ENCODE measurements at regions not wholly inside any gene's neighbourhood (a gene's known extent, or its start where the extent isn't known, plus 50 kb on each side); places are given as distances from the start of the nearest gene placed in this dataset.
"Not testable (repeated sequence)": the region's sequence is repeated elsewhere in the genome, so short reads cannot be mapped to it uniquely, and the experiment has no call there.

DNA sequence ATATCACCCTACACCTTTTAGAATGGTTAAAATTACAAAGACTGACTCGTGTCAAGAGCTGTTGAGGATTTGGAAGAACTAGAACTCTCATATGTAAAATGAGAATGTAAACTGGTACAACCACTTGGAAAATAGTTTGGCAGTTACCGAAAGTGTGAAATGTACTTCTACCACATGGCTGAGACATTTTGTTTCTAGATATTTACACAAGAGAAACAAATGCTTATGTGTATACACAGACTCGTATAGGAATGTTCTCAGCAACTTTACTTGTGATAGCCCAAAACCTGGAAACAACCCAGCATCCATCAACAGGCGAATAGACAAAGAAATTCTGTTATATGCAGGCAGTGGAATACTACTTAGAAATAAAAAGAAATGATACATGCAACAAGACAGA is 103.0 kb downstream of the BRMS1L start:
- TF ChIP-seq YY1 (IDR thresholded peaks at IDR 0.05; ENCODE audit: insufficient read depth, insufficient read length) = no peak
- no peak for TF ChIP-seq ZNF274 (IDR thresholded peaks at IDR 0.05; ENCODE audit: low read depth, low read length)
- no peak for TF ChIP-seq SUZ12 (IDR thresholded peaks at IDR 0.05; ENCODE audit: extremely low read depth, insufficient read depth, insufficient read length)

DNA sequence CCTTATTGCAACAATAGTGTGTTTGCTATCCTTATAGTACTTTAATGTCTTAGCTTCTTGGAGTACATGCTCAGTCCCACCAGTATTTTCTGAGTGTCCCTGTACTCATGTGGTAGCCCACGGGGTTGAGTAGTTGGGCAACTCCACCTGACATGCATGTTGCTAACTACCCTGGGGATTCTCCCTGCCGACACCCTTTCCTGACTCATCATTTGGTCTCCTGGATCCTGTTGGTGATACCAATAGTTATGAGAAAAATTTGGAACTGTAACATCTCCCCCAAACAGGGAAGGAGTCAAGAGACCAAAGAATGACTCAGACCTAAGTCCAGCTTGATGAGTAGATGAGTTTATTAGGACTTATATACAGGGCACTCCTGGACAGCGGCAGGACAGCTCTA is 101.6 kb downstream of the BRMS1L start:
- Histone ChIP-seq H3K9ac (ENCODE audit: insufficient read length, low read depth) (no peak overlapping the region), H3K9me3 (ENCODE audit: insufficient read depth, low read length) (no peaks in the 10 kb centered on the region), H3K4me3 (ENCODE audit: insufficient read length, low read depth) (no peak overlapping the region), H3K36me3 (ENCODE audit: insufficient read depth, insufficient read length, low read length) (no peaks in the 10 kb centered on the region), H3K4me1 (ENCODE audit: insufficient read depth, insufficient read length) (no peaks in the 10 kb centered on the region), H3K27me3 (ENCODE audit: insufficient read depth, insufficient read length) (no peaks in the 10 kb centered on the region)
- no peak for DNase-seq (ENCODE audit: low read depth, low spot score)
- TF ChIP-seq SUZ12 (IDR thresholded peaks at IDR 0.05; ENCODE audit: extremely low read depth, insufficient read depth, insufficient read length) (no peak), ZNF274 (IDR thresholded peaks at IDR 0.05; ENCODE audit: low read depth, low read length) (no peak), YY1 (IDR thresholded peaks at IDR 0.05; ENCODE audit: insufficient read depth, insufficient read length) (no peak)

More for the DNA sequence above, 103.0 kb downstream of the BRMS1L start:
- DNase-seq (ENCODE audit: low read depth, low spot score) = no peak
- Histone ChIP-seq H3K9me3 (ENCODE audit: insufficient read depth, low read length) (no peaks in the 10 kb centered on the region), H3K4me1 (ENCODE audit: insufficient read depth, insufficient read length) (no peaks in the 10 kb centered on the region), H3K27me3 (ENCODE audit: insufficient read depth, insufficient read length) (no peaks in the 10 kb centered on the region), H3K4me3 (ENCODE audit: insufficient read length, low read depth) (no peak overlapping the region), H3K36me3 (ENCODE audit: insufficient read depth, insufficient read length, low read length) (no peaks in the 10 kb centered on the region), H3K9ac (ENCODE audit: insufficient read length, low read depth) (no peak overlapping the region)

DNA sequence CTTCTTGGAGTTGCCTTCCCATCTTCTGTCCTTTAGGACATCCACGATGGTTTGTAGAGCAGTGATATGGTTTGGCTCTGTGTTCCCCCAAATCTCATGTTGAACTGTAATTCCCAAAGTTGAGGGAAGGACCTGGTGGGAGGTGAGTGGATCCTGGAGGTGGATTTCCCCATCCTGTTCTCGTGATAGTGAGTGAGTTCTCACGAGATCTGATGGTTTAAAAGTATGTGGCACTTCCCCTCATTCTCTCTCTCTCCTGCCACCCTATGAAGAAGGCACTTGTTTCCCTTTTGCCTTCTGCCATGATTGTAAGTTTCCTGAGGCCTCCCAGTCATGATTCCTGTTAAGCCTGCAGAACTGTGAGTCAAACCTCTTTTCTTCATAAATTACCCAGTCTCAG is 99.2 kb downstream of the BRMS1L start:
- no peaks in the 10 kb centered on the region for H3K27me3 ChIP-seq (ENCODE audit: insufficient read depth, insufficient read length)
- H3K36me3 ChIP-seq (ENCODE audit: insufficient read depth, insufficient read length, low read length) = no peaks in the 10 kb centered on the region
- no peaks in the 10 kb centered on the region for H3K4me1 ChIP-seq (ENCODE audit: insufficient read depth, insufficient read length)
- TF ChIP-seq YY1 (IDR thresholded peaks at IDR 0.05; ENCODE audit: insufficient read depth, insufficient read length) (no peak), ZNF274 (IDR thresholded peaks at IDR 0.05; ENCODE audit: low read depth, low read length) (no peak), SUZ12 (IDR thresholded peaks at IDR 0.05; ENCODE audit: extremely low read depth, insufficient read depth, insufficient read length) (no peak)
- no peaks in the 10 kb centered on the region for H3K9me3 ChIP-seq (ENCODE audit: insufficient read depth, low read length)
- DNase-seq (ENCODE audit: low read depth, low spot score) = no peak
- H3K4me3 ChIP-seq (ENCODE audit: insufficient read length, low read depth) = no peak overlapping the region
- no peak overlapping the region for H3K9ac ChIP-seq (ENCODE audit: insufficient read length, low read depth)

DNA sequence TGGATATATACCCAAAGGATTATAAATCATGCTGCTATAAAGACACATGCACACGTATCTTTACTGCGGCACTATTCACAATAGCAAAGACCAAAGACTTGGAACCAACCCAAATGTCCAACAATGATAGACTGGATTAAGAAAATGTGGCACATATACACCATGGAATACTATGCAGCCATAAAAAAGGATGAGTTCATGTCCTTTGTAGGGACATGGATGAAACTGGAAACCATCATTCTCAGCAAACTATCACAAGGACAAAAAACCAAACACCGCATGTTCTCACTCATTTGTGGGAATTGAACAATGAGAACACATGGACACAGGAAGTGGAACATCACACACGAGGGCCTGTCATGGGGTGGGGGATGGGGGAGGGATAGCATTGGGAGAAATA is 96.5 kb downstream of the BRMS1L start:
- not testable (repeated sequence) for H3K27me3 ChIP-seq (ENCODE audit: insufficient read depth, insufficient read length); H3K9me3 ChIP-seq (ENCODE audit: insufficient read depth, low read length); DNase-seq (ENCODE audit: low read depth, low spot score); H3K36me3 ChIP-seq (ENCODE audit: insufficient read depth, insufficient read length, low read length); H3K4me3 ChIP-seq (ENCODE audit: insufficient read length, low read depth); H3K9ac ChIP-seq (ENCODE audit: insufficient read length, low read depth); H3K4me1 ChIP-seq (ENCODE audit: insufficient read depth, insufficient read length)

DNA sequence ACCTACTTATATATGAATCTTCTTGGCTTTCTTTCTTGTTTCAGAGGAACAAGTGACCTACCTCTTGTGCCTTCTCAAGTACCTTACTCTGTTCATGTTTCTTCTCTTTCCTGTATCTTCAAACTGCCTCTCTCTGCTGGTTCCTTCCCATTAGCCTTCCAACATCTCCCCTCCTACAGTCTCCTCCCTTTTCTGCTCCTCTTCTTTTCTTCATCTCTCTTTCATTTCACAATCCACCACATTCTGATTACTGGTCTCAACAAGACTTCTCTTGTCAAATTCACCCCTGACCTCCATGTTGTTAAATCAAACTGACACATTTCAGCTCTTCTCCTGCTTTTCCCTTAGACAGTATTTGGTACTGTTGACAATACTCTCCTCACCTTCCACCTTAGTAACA is 95.6 kb downstream of the BRMS1L start:
- no peaks in the 10 kb centered on the region for H3K27me3 ChIP-seq (ENCODE audit: insufficient read depth, insufficient read length)
- H3K4me3 ChIP-seq (ENCODE audit: insufficient read length, low read depth) = no peak overlapping the region
- no peak for TF ChIP-seq ZNF274 (IDR thresholded peaks at IDR 0.05; ENCODE audit: low read depth, low read length)
- no peak for TF ChIP-seq SUZ12 (IDR thresholded peaks at IDR 0.05; ENCODE audit: extremely low read depth, insufficient read depth, insufficient read length)
- no peak for TF ChIP-seq YY1 (IDR thresholded peaks at IDR 0.05; ENCODE audit: insufficient read depth, insufficient read length)
- no peak for DNase-seq (ENCODE audit: low read depth, low spot score)
- no peak overlapping the region for H3K9ac ChIP-seq (ENCODE audit: insufficient read length, low read depth)
- no peaks in the 10 kb centered on the region for H3K4me1 ChIP-seq (ENCODE audit: insufficient read depth, insufficient read length)
- H3K9me3 ChIP-seq (ENCODE audit: insufficient read depth, low read length) = no peaks in the 10 kb centered on the region
- no peaks in the 10 kb centered on the region for H3K36me3 ChIP-seq (ENCODE audit: insufficient read depth, insufficient read length, low read length)
